M059J (cell line): ENCODE measurements at regions not wholly inside any gene's neighbourhood (a gene's known extent, or its start where the extent isn't known, plus 50 kb on each side); places are given as distances from the start of the nearest gene placed in this dataset.
"Not testable (repeated sequence)": the region's sequence is repeated elsewhere in the genome, so short reads cannot be mapped to it uniquely, and the experiment has no call there.

Source experiments
- DNase-seq: peaks from one replicate; pipeline ENCODE4 v3.0.0-alpha.2; 2012; ENCODE audit warnings: low read depth

GRCh38 chr16:16618963-16619465, 240.1 kb downstream of the NPIPA7 start:
- not testable (repeated sequence) for DNase-seq

- not testable (repeated sequence) for DNase-seq
Observed at GRCh38 chr16:16624367-16624766, 245.4 kb downstream of the NPIPA7 start.

- DNase-seq = not testable (repeated sequence)
Observed at GRCh38 chr16:16625140-16625539, 246.2 kb downstream of the NPIPA7 start.

- DNase-seq = not testable (repeated sequence)
Observed at GRCh38 chr16:16627865-16628264, 248.9 kb downstream of the NPIPA7 start.

- DNase-seq = not testable (repeated sequence)
Observed at GRCh38 chr16:16638231-16638630, 259.3 kb downstream of the NPIPA7 start.

GRCh38 chr16:16638714-16639113, 259.8 kb downstream of the NPIPA7 start:
- not testable (repeated sequence) for DNase-seq

- not testable (repeated sequence) for DNase-seq
Observed at GRCh38 chr16:16643828-16644227, 264.9 kb downstream of the NPIPA7 start.

- not testable (repeated sequence) for DNase-seq
Observed at GRCh38 chr16:16648002-16648401, 269.1 kb downstream of the NPIPA7 start.

GRCh38 chr16:16672180-16672812, 293.4 kb downstream of the NPIPA7 start:
- not testable (repeated sequence) for DNase-seq

GRCh38 chr16:16674820-16675219, 295.9 kb downstream of the NPIPA7 start:
- not testable (repeated sequence) for DNase-seq

GRCh38 chr16:16721849-16722248, 342.9 kb downstream of the NPIPA7 start:
- not testable (repeated sequence) for DNase-seq

- not testable (repeated sequence) for DNase-seq
Observed at GRCh38 chr16:16722666-16723065, 343.7 kb downstream of the NPIPA7 start.

- not testable (repeated sequence) for DNase-seq
Observed at GRCh38 chr16:16723819-16724519, 345.0 kb downstream of the NPIPA7 start.

GRCh38 chr16:16727048-16727447, 348.1 kb downstream of the NPIPA7 start:
- DNase-seq = not testable (repeated sequence)

GRCh38 chr16:16742573-16742972, 363.6 kb downstream of the NPIPA7 start:
- DNase-seq = not testable (repeated sequence)

GRCh38 chr16:16754992-16755667, 376.2 kb downstream of the NPIPA7 start:
- DNase-seq = not testable (repeated sequence)

GRCh38 chr16:16763449-16763848, 384.5 kb downstream of the NPIPA7 start:
- DNase-seq = no peak

GRCh38 chr16:16770717-16771116, 391.8 kb downstream of the NPIPA7 start:
- not testable (repeated sequence) for DNase-seq

GRCh38 chr16:16774389-16774788, 395.4 kb downstream of the NPIPA7 start:
- no peak for DNase-seq

- DNase-seq = no peak
Observed at GRCh38 chr16:16778332-16778731, 399.4 kb downstream of the NPIPA7 start.

- DNase-seq = no peak
Observed at GRCh38 chr16:16780588-16780987, 401.6 kb downstream of the NPIPA7 start.

GRCh38 chr16:16782153-16782552, 403.2 kb downstream of the NPIPA7 start:
- no peak for DNase-seq
